ENCODE measurements at regions not wholly inside any gene's neighbourhood (a gene's known extent, or its start where the extent isn't known, plus 50 kb on each side); places are given as distances from the start of the nearest gene placed in this dataset.

- intact Hi-C loops (cut with DNase I) = no loop called here
- WGBS = 83% methylated on average over 4 of the region's 4 CpGs
- no peak for DNase-seq (ENCODE audit: extremely low spot score)
Measured at GRCh38 chr7:108947526-108947925, 377.9 kb downstream of the DNAJB9 start.

GRCh38 chr7:108972004-108972403, 402.3 kb downstream of the DNAJB9 start:
- TF ChIP-seq POLR2AphosphoS5 (IDR thresholded peaks at IDR 0.05) = no peak
- TF ChIP-seq POLR2A (IDR thresholded peaks at IDR 0.05; ENCODE audit: low read depth) = no peak
- WGBS = 67% methylated on average over 2 of the region's 2 CpGs

More at GRCh38 chr7:108947526-108947925, 377.9 kb downstream of the DNAJB9 start:
- no peak for TF ChIP-seq POLR2AphosphoS5 (IDR thresholded peaks at IDR 0.05)
- TF ChIP-seq POLR2A (IDR thresholded peaks at IDR 0.05; ENCODE audit: low read depth) = no peak
- TF ChIP-seq, protein P1, sequence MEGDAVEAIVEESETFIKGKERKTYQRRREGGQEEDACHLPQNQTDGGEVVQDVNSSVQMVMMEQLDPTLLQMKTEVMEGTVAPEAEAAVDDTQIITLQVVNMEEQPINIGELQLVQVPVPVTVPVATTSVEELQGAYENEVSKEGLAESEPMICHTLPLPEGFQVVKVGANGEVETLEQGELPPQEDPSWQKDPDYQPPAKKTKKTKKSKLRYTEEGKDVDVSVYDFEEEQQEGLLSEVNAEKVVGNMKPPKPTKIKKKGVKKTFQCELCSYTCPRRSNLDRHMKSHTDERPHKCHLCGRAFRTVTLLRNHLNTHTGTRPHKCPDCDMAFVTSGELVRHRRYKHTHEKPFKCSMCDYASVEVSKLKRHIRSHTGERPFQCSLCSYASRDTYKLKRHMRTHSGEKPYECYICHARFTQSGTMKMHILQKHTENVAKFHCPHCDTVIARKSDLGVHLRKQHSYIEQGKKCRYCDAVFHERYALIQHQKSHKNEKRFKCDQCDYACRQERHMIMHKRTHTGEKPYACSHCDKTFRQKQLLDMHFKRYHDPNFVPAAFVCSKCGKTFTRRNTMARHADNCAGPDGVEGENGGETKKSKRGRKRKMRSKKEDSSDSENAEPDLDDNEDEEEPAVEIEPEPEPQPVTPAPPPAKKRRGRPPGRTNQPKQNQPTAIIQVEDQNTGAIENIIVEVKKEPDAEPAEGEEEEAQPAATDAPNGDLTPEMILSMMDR (IDR thresholded peaks at IDR 0.05) = no peak
- no peak for TF ChIP-seq EP300 (IDR thresholded peaks at IDR 0.05)
- Histone ChIP-seq H3K4me3 (no peak overlapping the region), H3K27me3 (no peaks in the 10 kb centered on the region), H3K9me3 (peaks cover 0 to 14% (median 9%) of the 10 kb centered on the region in 4 donors), H3K27ac (replicated peaks in 1 of 4) (no peak overlapping the region), H3K36me3 (no peaks in the 10 kb centered on the region), H3K4me1 (no peaks in the 10 kb centered on the region)

GRCh38 chr7:108973075-108973474, 403.4 kb downstream of the DNAJB9 start:
- 95% methylated on average over 1 of the region's 1 CpG for WGBS
- Histone ChIP-seq H3K27ac (replicated peaks in 1 of 4) (no peak overlapping the region), H3K4me1 (no peaks in the 10 kb centered on the region), H3K36me3 (no peaks in the 10 kb centered on the region), H3K9me3 (no peaks in the 10 kb centered on the region), H3K4me3 (no peak overlapping the region), H3K27me3 (no peaks in the 10 kb centered on the region)
- DNase-seq (ENCODE audit: extremely low spot score) = no peak
- no peak for TF ChIP-seq EP300 (IDR thresholded peaks at IDR 0.05)
- no peak for TF ChIP-seq POLR2A (IDR thresholded peaks at IDR 0.05; ENCODE audit: low read depth)
- TF ChIP-seq, protein P1 (IDR thresholded peaks at IDR 0.05) = no peak
- TF ChIP-seq POLR2AphosphoS5 (IDR thresholded peaks at IDR 0.05) = no peak
- intact Hi-C loops (cut with DNase I) = no loop called here

More at GRCh38 chr7:108972004-108972403, 402.3 kb downstream of the DNAJB9 start:
- DNase-seq (ENCODE audit: extremely low spot score) = no peak
- Histone ChIP-seq H3K27me3 (no peaks in the 10 kb centered on the region), H3K27ac (replicated peaks in 1 of 4) (no peak overlapping the region), H3K4me3 (no peak overlapping the region), H3K4me1 (no peaks in the 10 kb centered on the region), H3K36me3 (no peaks in the 10 kb centered on the region), H3K9me3 (no peaks in the 10 kb centered on the region)
- intact Hi-C loops (cut with DNase I) = no loop called here

- Histone ChIP-seq H3K27me3 (no peaks in the 10 kb centered on the region), H3K4me1 (no peaks in the 10 kb centered on the region), H3K4me3 (no peak overlapping the region), H3K27ac (replicated peaks in 1 of 4) (no peak overlapping the region), H3K9me3 (peaks cover 0 to 3% (median 0%) of the 10 kb centered on the region in 4 donors), H3K36me3 (no peaks in the 10 kb centered on the region)
- intact Hi-C loops (cut with DNase I) = no loop called here
- DNase-seq (ENCODE audit: extremely low spot score) = no peak
- TF ChIP-seq, protein P1 (IDR thresholded peaks at IDR 0.05) = no peak
- TF ChIP-seq POLR2A (IDR thresholded peaks at IDR 0.05; ENCODE audit: low read depth) = no peak
- TF ChIP-seq POLR2AphosphoS5 (IDR thresholded peaks at IDR 0.05) = no peak
- TF ChIP-seq EP300 (IDR thresholded peaks at IDR 0.05) = no peak
- WGBS = 32% methylated on average over 1 of the region's 1 CpG
Measured at GRCh38 chr7:108974641-108975040, 405.0 kb downstream of the DNAJB9 start.

DNA sequence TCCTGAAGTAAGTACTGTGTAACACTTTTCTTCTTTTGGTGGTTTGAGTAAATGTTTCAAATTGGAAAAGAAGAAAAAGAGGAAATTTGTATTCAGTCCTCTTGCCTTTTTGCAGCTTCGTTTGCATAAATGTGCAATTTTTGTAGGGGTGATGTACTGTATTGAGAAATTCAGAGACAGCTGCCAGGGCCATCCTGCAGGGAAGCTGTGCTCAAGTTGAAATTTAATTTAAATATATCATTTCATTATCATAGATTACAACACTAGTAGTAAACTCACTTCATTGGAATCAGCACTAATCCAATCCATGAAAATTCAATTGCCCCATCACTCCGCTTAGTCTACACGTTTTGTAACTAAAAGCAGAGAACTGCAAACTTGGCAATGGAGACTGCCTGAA, 415.4 kb downstream of the DNAJB9 start:
- DNase-seq (ENCODE audit: extremely low spot score) = no peak
- TF ChIP-seq, protein P1 (IDR thresholded peaks at IDR 0.05) = no peak
- TF ChIP-seq POLR2AphosphoS5 (IDR thresholded peaks at IDR 0.05) = no peak
- no peak for TF ChIP-seq EP300 (IDR thresholded peaks at IDR 0.05)
- no peak for TF ChIP-seq POLR2A (IDR thresholded peaks at IDR 0.05; ENCODE audit: low read depth)
- no peaks in the 10 kb centered on the region for H3K4me1 ChIP-seq
- no peak overlapping the region for H3K4me3 ChIP-seq
- no peaks in the 10 kb centered on the region for H3K36me3 ChIP-seq
- no peaks in the 10 kb centered on the region for H3K27me3 ChIP-seq
- H3K27ac ChIP-seq (replicated peaks in 1 of 4) = no peak overlapping the region
- no peaks in the 10 kb centered on the region for H3K9me3 ChIP-seq
- intact Hi-C loops (cut with DNase I) = no loop called here
- whole genome bisulfite sequencing = 70% methylated on average over 3 of the region's 3 CpGs

Measured in esophagus muscularis mucosa (tissue), 4 donors.